NCI-H526 treated with DMSO at 0.1 percent for 48 hours (cell line): ENCODE measurements at regions not wholly inside any gene's neighbourhood (a gene's known extent, or its start where the extent isn't known, plus 50 kb on each side); places are given as distances from the start of the nearest gene placed in this dataset.

ENCODE experiments used
- DNase-seq: peaks from one replicate; lab custom pipeline; 2025; lab: John Stamatoyannopoulos, UW

- no peak for DNase-seq
These were observed 162.5 kb upstream of the B3GALT2 start for GRCh38 chr1:193348769-193349535.

- no peak for DNase-seq
These were observed 161.8 kb upstream of the B3GALT2 start for GRCh38 chr1:193348091-193348768.

- DNase-seq: no peak
These were observed 159.7 kb upstream of the B3GALT2 start for GRCh38 chr1:193346085-193346484.

GRCh38 chr1:193342811-193343210, 156.4 kb upstream of the B3GALT2 start:
- DNase-seq: no peak

GRCh38 chr1:193340331-193340730, 153.9 kb upstream of the B3GALT2 start:
- no peak for DNase-seq

- DNase-seq: no peak
These were observed 153.0 kb upstream of the B3GALT2 start for GRCh38 chr1:193339401-193339800.

- DNase-seq: no peak
These were observed 151.8 kb upstream of the B3GALT2 start for GRCh38 chr1:193338194-193338593.

- no peak for DNase-seq
These were observed 149.5 kb upstream of the B3GALT2 start for GRCh38 chr1:193335806-193336428.

- no peak for DNase-seq
These were observed 146.8 kb upstream of the B3GALT2 start for GRCh38 chr1:193333166-193333565.

- DNase-seq: no peak
These were observed 139.9 kb upstream of the B3GALT2 start for GRCh38 chr1:193326296-193326695.

- DNase-seq: no peak
These were observed 139.4 kb upstream of the B3GALT2 start for GRCh38 chr1:193325771-193326170.

- no peak for DNase-seq
These were observed 138.6 kb upstream of the B3GALT2 start for GRCh38 chr1:193325042-193325441.

GRCh38 chr1:193322211-193322610, 135.8 kb upstream of the B3GALT2 start:
- DNase-seq: no peak

- DNase-seq: no peak
These were observed 134.9 kb upstream of the B3GALT2 start for GRCh38 chr1:193321242-193321840.

- DNase-seq: no peak
These were observed 133.9 kb upstream of the B3GALT2 start for GRCh38 chr1:193320270-193320669.

GRCh38 chr1:193318347-193318746, 131.9 kb upstream of the B3GALT2 start:
- no peak for DNase-seq

GRCh38 chr1:193313354-193314140, 127.1 kb upstream of the B3GALT2 start:
- DNase-seq: no peak

- no peak for DNase-seq
These were observed 126.0 kb upstream of the B3GALT2 start for GRCh38 chr1:193312432-193312831.

- DNase-seq: no peak
These were observed 125.0 kb upstream of the B3GALT2 start for GRCh38 chr1:193311226-193311948.

- DNase-seq: peak; percentile 10
These were observed 124.2 kb upstream of the B3GALT2 start for GRCh38 chr1:193310564-193310963.

- no peak for DNase-seq
These were observed 123.6 kb upstream of the B3GALT2 start for GRCh38 chr1:193309936-193310475.
